HUES6 (cell line): ENCODE measurements at regions not wholly inside any gene's neighbourhood (a gene's known extent, or its start where the extent isn't known, plus 50 kb on each side); places are given as distances from the start of the nearest gene placed in this dataset.
"Not testable (repeated sequence)": the region's sequence is repeated elsewhere in the genome, so short reads cannot be mapped to it uniquely, and the experiment has no call there.

Experiments
- H3K27ac ChIP-seq: 2 replicates; pipeline ENCODE4 v1.7.0; 2013; ENCODE audit warnings: low read depth, mild to moderate bottlenecking, low read length, inconsistent platforms
- H3K27me3 ChIP-seq: 2 replicates; pipeline ENCODE4 v1.6.1; 2013; ENCODE audit warnings: low read length; ENCODE audit not compliant: control insufficient read depth, insufficient read depth
- H3K36me3 ChIP-seq: 2 replicates; pipeline ENCODE4 v1.6.1; 2013; ENCODE audit warnings: low read length; ENCODE audit not compliant: control insufficient read depth, insufficient read depth
- H3K4me1 ChIP-seq: 2 replicates; pipeline ENCODE4 v1.6.1; 2013; ENCODE audit warnings: low read length; ENCODE audit not compliant: control insufficient read depth, insufficient read depth
- H3K4me3 ChIP-seq: 2 replicates; pipeline ENCODE4 v1.5.1; 2013; ENCODE audit warnings: low read depth, low read length
- H3K9ac ChIP-seq: one replicate; pipeline ENCODE4 v1.6.1; 2013; ENCODE audit warnings: mild to moderate bottlenecking, low read length
- H3K9me3 ChIP-seq: 2 replicates; pipeline ENCODE4 v1.6.1; 2013; ENCODE audit warnings: low read depth, low read length; ENCODE audit not compliant: control insufficient read depth, insufficient read depth

DNA sequence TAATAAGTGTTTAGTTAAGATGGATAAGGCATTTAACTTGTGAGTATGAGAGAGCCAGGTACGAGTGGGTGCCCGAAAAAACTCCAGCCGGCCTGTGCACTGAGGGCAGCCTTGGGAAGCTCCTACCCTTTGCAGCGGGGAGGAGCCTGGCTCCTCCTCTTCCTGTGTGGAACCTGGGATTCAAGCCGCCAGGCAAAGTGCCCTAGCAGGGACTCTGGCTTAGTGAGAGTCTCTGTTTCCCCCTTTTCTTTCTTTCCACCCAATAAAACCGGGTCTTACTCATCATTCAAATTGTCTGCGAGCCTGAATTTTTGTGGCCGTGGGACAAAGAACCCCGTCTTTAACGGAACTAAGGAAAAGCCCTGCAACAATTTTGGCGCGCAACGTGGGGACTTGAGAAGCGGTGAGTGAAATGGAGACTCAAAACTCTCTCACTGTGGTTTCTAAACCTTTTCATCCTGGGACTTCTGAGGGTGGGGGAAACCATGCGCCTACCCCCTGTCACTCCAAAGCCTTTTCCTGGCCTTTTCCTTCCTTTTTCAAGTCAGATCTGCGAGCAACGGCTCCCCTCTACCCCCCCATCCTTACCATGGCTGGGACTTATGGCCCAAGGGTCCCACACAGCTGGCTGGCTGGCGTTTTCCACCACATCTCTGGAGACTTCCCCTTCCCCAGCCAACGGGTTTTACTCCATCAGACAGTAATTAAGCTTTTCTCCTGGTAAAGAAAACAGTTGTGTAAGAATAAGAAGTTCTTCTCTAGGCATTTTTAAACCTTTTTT, 535.7 kb upstream of the ACO1 start:
- Histone ChIP-seq H3K27me3 (no peaks in the 10 kb centered on the region), H3K36me3 (no peaks in the 10 kb centered on the region), H3K4me3 (no peak overlapping the region), H3K4me1 (no peaks in the 10 kb centered on the region), H3K27ac (no peak overlapping the region), H3K9me3 (no peaks in the 10 kb centered on the region), H3K9ac (no peak overlapping the region)

DNA sequence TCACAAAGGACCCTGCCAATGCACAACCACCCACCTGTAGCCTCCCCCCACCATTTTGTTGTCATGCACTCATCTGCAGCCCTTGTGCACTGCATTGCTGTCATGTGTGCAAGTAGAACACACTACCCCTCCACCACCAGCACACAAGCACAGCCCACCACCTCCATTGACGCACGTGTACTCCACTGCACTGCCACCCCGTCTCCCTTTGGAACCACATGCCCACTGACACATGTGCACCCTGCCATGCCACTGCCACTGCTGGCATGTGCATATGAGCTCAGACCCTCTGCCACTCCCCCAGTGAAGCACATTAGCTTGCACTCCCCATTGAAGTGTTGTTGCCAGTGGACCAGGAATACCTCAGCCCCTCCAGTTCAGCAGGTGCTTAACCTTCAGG, 530.3 kb upstream of the ACO1 start:
- Histone ChIP-seq H3K36me3 (no peaks in the 10 kb centered on the region), H3K4me3 (no peak overlapping the region)

DNA sequence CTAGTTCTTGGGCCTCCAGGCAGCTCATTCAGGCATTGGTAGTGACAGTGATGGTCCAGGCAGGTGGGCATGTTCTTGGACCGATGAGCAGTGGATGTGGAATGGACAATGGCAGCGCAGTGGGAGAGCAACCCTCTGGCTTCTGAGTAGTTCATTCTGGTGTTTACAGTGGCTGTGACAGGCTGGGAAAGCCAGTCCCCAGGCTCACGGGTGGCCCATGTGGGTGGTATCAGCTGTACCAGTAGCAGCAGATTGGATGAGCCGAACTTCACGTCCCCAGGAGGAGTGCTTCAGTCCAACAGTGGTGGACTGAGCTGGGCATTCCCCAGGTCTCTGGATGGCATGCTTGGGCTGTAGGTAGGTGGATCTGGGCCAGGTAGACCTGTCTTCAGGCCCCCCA, 515.6 kb upstream of the ACO1 start:
- Histone ChIP-seq H3K27me3 (no peaks in the 10 kb centered on the region), H3K4me1 (no peaks in the 10 kb centered on the region), H3K4me3 (no peak overlapping the region), H3K27ac (no peak overlapping the region), H3K36me3 (no peaks in the 10 kb centered on the region), H3K9ac (no peak overlapping the region), H3K9me3 (no peaks in the 10 kb centered on the region)

More for the DNA sequence above, 530.3 kb upstream of the ACO1 start:
- Histone ChIP-seq H3K27ac (no peak overlapping the region), H3K4me1 (peaks cover 3% of the 10 kb centered on the region; the same call in 1 of the 2 replicates), H3K9ac (no peak overlapping the region), H3K27me3 (no peaks in the 10 kb centered on the region), H3K9me3 (no peaks in the 10 kb centered on the region)

DNA sequence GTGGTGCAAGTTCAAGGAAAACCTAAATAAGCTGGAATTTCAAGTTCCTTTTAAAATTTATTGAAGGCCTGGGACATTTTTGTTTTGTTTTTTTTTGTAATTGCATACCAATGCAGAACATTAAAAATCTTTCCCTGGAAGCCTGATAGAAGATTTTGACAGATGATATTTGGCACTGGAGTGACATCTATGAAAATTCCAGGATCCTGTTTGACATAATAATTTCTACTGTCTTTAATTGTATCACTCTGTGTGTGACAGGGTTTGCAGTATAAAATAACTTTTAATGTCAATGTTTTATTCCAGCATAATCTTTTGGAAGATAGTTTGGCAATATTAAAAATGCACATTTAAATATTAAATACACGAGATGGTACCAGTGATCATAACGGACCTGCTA, 514.2 kb upstream of the ACO1 start:
- no peak overlapping the region for H3K27ac ChIP-seq
- no peak overlapping the region for H3K9ac ChIP-seq
- no peaks in the 10 kb centered on the region for H3K36me3 ChIP-seq
- no peaks in the 10 kb centered on the region for H3K4me1 ChIP-seq
- no peaks in the 10 kb centered on the region for H3K27me3 ChIP-seq
- H3K4me3 ChIP-seq, result no peak overlapping the region
- no peaks in the 10 kb centered on the region for H3K9me3 ChIP-seq

DNA sequence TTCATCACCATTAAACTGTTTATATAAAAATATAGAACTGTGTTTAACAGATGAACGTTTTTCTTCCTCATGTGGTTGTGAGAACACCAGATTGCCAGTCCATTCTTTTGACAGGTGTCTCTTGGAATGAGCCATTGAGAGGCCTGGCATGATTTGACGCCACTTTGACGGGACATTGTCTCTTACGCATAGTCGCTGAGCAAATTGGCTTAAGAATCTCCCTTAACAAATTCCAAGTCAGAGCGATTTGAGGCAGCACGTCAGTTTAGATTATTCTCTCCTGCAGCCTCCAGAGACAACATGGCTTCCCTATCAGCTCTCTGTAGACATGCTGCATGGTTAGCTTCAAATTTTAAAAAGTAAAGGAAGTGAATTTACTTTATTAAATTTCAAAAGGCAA, 510.7 kb upstream of the ACO1 start:
- Histone ChIP-seq H3K9ac (no peak overlapping the region), H3K9me3 (no peaks in the 10 kb centered on the region), H3K4me3 (no peak overlapping the region), H3K27ac (no peak overlapping the region), H3K4me1 (no peaks in the 10 kb centered on the region), H3K36me3 (no peaks in the 10 kb centered on the region), H3K27me3 (no peaks in the 10 kb centered on the region)

DNA sequence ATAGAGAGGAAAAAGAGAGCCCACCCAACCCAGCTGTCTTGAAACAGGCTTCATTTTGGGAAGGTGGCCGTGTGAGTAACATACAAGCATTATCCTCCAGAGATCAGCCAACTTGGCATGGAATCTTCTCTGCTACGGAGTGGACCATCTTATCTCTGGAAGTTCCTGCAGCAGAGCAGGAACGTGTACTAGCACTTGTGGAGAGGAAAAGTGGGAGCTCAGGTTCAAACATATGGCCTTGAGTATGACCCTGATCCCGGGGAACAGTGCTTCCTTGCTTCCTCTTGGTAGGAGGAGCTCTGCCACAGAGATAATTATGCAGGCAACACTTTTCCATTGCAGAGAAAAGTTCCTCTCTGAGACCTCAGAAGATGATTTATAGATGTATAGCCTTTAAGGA, 490.4 kb upstream of the ACO1 start:
- Histone ChIP-seq H3K36me3 (no peaks in the 10 kb centered on the region), H3K4me1 (no peaks in the 10 kb centered on the region), H3K4me3 (no peak overlapping the region)

DNA sequence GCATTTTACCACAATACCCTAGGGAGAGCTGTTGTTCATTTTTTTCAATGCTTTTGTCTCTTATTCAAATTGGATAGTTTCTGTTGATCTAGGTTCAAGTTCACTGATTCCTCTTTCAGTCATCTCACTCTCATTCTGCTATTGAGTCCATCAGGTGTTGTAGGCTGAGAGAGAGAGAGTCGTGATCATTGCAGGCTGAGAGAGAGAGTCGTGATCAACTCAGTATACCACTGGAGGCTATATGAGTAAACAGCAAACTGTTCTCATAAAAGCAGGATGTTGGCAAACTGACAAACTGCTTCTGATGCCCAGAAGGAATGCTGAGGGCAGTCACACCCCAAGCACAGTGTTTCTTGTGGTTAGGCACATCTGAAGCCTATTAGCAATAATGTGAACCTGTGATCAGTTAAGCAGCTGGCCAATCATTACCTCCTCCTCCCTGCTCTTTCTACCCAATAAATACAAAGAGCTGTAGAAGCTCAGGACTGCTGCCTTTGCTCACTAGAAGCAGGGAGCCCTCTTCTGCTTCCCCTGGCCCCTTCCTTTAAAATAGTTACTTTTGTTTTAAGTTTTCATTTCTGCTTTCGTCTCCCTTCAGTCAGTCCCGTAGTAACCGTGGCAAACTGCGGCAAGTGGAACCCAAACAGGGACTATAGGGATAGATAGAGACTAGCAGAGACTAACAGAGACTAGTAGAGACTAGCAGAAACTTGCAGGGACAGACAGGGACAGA, 476.1 kb upstream of the ACO1 start:
- Histone ChIP-seq H3K27ac (no peak overlapping the region), H3K9me3 (no peaks in the 10 kb centered on the region), H3K27me3 (no peaks in the 10 kb centered on the region), H3K9ac (no peak overlapping the region), H3K4me1 (no peaks in the 10 kb centered on the region), H3K36me3 (no peaks in the 10 kb centered on the region), H3K4me3 (no peak overlapping the region)

More for the DNA sequence above, 490.4 kb upstream of the ACO1 start:
- H3K27ac ChIP-seq, result no peak overlapping the region
- no peak overlapping the region for H3K9ac ChIP-seq
- no peaks in the 10 kb centered on the region for H3K27me3 ChIP-seq
- peaks cover 5% of the 10 kb centered on the region; the same call in 1 of the 2 replicates for H3K9me3 ChIP-seq

DNA sequence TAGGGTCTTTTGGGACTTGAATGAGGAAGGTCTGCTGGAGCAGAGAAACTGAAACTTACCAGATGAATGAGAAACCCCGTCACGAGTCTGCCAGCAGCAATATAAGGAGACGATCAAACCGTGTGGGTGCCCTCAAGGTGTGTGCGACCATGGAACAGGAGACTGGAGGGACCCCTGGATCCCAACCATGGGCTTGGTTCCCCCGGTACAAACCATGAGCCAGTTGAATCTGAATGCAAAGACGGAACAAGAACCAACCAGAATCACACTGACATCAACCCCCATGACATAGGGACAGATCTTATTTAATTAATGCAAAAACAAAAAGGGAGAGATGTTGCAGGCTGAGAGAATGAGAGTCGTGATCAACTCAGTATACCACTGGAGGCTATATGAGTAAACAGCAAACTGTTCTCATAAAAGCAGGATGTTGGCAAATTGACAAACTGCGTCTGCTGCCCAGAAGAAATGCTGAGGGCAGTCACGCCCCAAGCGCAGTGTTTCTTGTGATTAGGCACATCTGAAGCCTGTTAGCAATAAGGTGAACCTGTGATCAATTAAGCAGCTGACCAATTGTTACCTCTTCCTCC, 475.5 kb upstream of the ACO1 start:
- no peaks in the 10 kb centered on the region for H3K36me3 ChIP-seq
- H3K27ac ChIP-seq, result no peak overlapping the region
- H3K4me3 ChIP-seq, result no peak overlapping the region
- H3K9ac ChIP-seq, result no peak overlapping the region
- H3K4me1 ChIP-seq, result no peaks in the 10 kb centered on the region
- no peaks in the 10 kb centered on the region for H3K27me3 ChIP-seq
- H3K9me3 ChIP-seq, result no peaks in the 10 kb centered on the region

DNA sequence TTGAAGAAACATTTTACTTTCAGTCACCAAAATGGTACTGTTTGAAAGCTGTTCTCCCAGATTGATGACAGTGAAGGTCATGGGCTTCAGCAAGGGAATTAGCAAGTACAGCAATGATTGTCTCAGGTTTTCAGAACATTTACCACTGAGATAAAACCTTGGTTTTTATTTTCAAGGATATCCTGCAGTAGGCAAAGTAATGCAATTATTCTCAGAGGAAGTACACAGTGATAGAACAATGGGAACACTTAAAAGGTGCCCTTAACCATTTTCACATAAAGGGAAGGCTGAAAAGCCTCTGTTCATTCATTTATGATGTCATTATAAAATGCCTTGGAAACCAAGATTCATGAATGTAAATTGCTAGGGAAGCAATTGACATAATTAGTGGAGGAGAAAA, 471.8 kb upstream of the ACO1 start:
- H3K36me3 ChIP-seq, result no peaks in the 10 kb centered on the region
- H3K27ac ChIP-seq, result no peak overlapping the region
- H3K9me3 ChIP-seq, result no peaks in the 10 kb centered on the region
- H3K4me3 ChIP-seq, result no peak overlapping the region
- no peaks in the 10 kb centered on the region for H3K27me3 ChIP-seq
- H3K4me1 ChIP-seq, result peaks cover 4% of the 10 kb centered on the region; the same call in 1 of the 2 replicates
- H3K9ac ChIP-seq, result no peak overlapping the region

DNA sequence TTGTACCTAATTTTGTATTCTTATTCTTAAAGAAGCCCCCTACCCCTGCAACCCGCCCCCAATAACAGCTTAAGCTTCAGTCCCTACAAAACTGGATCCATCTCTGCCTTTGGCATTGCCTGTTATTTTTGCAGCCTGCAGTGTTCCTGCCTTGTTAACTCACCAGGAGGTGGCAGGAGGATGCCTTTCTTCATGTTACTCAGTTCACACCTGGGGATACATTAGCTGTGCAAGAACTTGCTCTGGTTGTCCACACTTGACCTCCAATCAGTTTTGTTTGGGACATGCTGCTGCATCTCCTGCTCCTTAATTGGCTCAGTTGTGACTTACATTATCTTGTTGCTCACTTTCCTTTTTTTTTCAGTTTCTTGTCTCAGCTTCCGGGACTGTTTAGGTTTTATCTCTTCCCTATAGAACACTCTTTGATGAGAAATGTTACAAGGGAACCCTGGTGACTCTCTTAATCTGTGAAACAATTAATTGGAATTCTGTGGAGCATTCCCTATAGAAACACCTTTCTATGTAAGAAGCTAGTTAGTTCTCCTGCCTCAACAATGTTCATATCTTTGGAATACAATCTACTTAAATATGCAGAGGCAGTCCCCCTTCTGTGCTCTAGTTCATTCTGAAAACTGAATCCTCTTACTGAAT, 467.7 kb upstream of the ACO1 start:
- Histone ChIP-seq H3K27me3 (no peaks in the 10 kb centered on the region), H3K9me3 (no peaks in the 10 kb centered on the region), H3K4me3 (no peak overlapping the region), H3K36me3 (no peaks in the 10 kb centered on the region), H3K9ac (no peak overlapping the region), H3K27ac (no peak overlapping the region), H3K4me1 (peaks cover 4% of the 10 kb centered on the region; the same call in 1 of the 2 replicates)

DNA sequence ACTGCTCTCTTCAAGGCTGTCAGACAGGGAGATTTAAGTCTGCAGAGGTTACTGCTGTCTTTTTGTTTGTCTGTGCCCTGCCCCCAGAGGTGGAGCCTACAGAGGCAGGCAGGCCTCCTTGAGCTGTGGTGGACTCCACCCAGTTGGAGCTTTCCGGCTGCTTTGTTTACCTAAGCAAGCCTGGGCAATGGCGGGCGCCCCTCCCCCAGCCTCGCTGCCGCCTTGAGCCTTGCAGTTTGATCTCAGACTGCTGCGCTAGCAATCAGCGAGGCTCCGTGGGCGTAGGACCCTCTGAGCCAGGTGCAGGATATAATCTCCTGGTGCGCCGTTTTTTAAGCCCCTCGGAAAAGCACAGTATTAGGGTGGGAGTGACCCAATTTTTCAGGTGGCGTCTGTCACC, 446.7 kb upstream of the ACO1 start:
- not testable (repeated sequence) for H3K27ac ChIP-seq, H3K27me3 ChIP-seq, H3K4me3 ChIP-seq, H3K36me3 ChIP-seq, H3K4me1 ChIP-seq, H3K9ac ChIP-seq
- peaks cover 16% of the 10 kb centered on the region for H3K9me3 ChIP-seq
